IPS-NIHi7 (cell line): ENCODE measurements at regions not wholly inside any gene's neighbourhood (a gene's known extent, or its start where the extent isn't known, plus 50 kb on each side); places are given as distances from the start of the nearest gene placed in this dataset.

Source experiments
- DNase-seq: peaks from one replicate; pipeline ENCODE4 v3.0.0; 2012; ENCODE audit warnings: mixed read lengths; ENCODE audit errors: extremely low spot score

DNA sequence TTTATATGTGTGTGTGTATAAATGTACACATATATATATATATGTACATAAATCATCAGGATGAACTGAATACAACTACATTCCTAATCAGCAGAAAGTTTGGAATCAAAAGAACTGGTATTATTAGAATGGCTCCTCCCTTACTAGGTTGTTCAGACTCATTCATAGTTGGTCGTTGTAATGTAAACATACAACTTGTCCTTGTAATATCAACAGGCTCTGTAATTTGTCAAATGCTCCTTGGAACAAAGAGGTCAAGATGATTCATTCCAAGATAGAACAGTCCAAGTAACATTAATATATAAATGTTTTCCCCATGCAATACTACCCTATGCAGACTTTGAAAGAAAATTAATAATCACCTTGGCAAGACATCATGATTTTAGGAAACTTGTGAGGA, 351.4 kb upstream of the SMIM31 start:
- DNase-seq: no peak

DNA sequence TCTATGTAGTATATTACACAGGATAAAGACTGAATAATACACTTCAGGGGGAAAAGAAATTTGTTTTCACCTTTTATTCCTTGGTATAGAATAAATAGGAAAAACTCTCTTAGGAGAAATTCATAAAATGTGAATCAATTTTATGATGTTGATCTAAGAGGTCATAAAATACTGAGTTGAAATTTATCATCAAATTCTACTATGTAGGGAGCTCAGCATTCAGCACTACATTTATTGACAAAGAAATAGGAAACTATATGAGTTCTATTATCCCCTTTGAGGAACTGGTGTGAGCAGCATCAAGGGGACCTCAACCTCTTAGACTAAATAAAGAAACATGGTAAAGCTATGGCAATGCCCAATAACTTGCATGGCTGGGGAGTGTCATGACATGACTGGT, 348.2 kb upstream of the SMIM31 start:
- no peak for DNase-seq

DNA sequence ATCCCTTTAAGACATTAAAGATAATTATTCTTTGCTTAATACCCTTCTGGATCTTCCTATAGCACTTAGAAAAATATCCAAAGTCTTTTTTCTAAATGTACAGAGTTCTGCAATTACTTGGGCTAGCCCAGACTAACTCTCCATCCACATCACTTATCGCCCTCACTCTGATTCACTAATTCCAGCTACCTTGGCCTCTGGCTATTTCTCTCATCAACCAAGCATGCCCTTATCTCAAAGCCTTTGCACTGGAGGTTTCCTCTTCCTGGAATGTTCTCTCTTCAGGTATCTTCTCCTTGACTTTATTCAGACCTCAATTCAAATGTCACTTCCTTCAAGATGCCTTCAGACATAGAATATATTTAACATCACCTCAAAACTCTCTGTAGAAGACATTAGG, 345.1 kb upstream of the SMIM31 start:
- no peak for DNase-seq

DNA sequence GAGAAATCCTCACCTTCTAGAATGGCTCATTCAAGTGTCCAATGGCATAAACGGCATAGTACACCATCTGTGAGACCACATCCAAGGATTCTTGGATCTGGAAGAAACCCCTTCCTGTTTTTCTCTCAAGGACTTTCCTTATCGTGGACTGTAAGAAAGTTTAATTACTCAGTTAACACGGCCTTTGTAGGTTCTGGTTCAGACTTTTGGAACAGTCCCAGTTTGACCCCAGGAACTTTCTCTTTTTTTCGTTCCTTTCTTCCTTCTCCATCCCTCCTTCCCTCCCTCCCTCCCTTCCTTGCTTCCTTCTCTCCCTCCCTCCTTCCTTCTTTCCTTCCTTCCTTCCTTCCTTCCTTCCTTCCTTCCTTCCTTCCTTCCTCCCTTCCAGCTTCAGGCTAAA, 343.5 kb upstream of the SMIM31 start:
- DNase-seq: no peak

DNA sequence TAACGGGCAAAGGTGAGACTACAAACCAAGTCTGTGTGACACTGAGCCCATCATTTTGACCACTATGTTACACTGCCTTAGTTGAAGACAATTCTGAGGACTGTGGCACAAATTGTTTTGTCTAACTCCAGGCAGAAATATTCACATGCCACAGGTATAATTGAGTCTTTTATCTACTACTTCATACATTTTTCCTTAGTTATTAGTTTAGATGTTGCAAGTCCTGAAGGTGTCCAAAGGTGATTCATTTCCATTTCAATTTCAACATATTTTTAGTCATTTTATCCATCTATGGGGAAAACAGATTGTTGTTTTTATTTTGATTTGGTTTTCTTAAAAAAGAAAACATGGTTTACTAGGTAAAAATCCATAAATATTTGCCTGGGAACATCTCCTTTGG, 341.7 kb upstream of the SMIM31 start:
- no peak for DNase-seq

DNA sequence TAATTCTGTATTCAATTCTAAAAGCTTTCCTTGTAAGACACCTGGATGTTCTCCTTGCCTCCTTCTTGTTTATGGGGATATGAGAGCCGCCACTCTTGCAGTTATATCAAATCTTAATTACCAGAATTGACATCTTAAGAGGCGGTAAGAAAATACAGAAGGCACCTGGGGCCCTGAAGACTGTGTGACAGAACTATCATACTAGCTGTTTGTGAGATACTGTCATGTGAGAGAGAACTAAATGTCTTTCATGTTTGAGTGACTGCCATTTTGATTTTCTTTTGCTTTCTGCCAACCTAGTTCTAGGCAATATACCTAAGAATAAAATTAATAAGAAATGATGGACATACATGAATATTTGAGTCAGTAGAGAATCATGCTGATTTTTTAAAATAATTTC, 340.2 kb upstream of the SMIM31 start:
- no peak for DNase-seq

DNA sequence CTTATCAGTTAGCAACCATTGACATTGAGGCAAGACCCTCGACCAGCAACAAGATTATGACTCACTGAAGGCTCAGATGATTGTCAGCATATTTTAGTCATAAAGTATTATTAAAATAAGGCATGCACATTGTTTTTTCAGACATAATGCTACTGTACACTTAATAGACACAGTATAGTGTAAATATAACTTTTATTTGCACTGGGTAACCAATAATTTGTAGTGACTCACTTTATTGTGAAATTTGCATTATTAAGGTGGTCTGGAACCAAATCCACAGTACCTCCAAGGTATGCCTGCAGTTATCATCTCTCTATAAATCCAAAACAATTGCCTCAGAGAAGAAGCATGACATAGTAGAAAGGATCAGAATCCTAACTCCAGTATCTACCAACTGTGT, 330.1 kb upstream of the SMIM31 start:
- no peak for DNase-seq

DNA sequence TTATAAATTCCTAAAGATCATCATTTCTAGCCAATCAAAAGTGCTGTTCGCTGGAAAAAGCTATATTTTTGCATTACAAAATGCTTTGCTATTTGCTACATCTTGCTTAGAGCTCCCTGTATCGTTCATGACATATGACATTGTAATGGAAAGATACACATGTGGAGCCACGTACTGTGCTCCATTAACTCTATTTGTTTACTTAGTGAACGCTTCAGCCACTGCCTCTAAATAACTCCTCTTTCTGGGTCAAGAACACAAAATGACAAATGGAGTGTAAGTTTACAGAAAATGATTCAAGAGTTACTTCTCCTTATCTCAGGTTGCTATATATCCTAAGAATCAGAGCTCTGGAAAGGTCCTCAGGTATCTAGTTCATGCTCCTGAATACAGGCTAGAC, 329.1 kb upstream of the SMIM31 start:
- DNase-seq: no peak

DNA sequence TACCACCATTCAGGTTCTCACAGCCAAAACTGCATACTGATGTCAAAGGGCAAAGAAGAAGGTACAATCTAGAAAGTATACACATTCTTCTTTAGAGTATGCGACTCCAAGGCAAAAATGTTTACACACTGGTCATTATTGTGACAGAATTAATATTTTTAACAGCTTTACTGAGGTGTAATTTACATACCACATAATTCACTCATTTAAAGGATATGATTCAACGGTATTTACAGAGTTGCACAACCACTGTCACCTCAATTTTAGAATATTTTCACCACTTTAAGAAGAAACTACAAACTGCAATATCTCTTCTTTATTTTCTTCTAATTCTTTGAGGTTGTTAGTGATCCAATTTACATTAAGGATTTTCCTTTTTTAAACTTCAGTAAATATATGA, 325.4 kb upstream of the SMIM31 start:
- DNase-seq: no peak

DNA sequence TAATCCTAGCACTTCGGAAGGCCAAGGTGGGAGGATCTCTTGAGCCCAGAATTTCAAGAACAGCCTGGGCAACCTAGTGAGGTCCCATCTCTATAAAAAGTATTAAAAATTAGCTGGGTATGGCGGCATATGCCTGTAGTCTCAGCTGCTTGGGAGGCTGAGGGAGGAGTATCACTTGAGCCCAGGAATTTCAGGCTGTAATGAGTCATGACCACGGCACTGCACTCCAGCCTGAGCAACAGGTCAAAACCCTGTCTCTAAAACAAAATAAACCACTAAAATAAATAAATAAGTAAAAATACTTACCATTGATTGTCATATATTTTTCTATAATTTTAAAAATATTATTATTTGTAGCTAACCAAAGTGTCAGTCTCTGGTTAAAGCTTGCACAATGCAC, 315.6 kb upstream of the SMIM31 start:
- DNase-seq: no peak

DNA sequence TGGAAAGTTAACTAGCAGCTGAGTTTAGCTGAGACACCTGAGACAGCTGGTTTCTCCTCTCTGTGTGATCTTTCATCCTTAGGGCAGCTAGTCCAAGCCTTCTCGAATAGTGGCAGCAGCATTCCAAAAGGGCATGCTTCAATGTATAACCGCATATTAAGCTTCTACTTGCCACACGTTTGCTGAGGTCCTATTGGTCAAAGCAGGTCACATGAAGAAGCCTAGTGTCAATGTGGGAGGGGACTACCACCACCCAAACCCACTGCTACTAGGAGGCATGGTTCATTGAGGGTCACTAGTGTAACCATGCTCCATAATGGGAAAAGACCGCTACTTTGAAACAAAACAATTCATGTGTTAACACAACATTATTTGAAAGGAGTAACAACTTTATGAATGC, 314.9 kb upstream of the SMIM31 start:
- DNase-seq: no peak

DNA sequence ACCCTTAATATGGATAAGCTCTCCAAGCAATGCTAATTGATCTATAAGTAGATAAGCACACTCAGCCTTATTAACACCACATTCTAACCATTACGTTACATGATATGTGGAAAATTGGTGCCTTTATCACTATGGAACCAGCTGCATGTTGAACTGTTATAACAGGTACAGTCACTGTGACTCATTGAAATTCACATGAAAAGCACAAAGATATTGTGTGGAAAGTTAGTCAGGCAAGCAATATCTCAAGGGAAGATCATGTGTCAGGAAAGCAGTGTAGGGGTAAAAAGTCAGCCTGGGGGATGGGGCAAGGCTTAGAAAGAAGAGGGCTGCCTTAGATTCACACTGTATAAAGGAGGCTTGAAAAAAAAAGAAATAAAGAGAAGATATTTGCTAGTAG, 313.7 kb upstream of the SMIM31 start:
- no peak for DNase-seq

DNA sequence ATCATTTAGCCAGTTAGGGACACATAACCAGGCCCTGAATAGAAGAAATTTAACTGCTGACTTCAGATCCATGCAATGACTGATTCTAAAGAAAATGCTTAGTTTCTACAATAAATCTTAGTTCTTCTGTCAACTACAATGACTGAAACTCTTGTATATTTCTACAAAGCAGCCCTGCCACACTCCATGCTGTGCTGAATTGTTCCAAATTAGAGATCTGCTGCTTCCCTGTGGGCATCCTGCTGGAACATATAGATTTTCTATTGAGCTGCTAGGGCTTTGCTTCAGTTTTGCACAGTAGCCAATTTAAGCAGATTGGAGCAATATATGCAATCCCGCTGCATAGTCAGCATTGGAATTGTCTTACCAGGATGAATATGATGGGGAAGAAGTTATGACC, 312.8 kb upstream of the SMIM31 start:
- no peak for DNase-seq

DNA sequence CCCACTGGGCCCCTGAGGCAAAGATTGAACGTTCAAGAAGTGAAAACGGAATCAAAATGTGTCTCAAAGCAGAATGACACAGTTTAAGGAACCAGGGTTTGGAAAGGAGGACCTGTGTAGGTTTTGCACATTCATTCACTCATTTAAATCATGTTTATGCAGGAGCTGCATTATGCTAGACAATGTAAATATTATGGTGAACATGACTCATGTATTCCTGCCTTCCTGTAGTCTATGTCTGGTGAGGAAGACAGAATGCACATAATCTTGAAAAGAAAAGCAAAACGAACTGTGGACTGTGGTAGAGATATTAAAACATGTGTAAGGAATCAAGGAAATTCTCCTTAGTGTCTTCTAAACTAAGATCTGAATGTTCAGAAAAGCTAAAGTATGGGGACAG, 311.8 kb upstream of the SMIM31 start:
- DNase-seq: no peak

DNA sequence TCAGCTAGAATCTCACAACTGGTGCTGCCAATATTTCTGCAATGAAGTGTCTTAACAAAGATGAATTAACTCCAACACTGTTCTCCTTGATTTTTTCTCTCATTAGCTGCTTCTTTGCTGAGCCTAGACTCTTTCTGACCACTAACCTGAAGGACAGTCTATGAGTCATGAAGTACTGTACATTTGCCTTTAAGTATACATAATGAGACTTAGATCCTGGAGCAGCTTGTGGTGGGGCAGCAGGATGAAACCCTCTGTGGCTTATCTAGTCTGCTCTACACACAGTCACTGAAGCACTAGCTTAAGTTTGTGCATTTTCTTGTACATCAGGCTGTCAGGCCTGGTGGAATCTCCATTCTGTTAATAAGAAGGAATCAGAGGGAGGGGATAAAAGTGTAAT, 307.4 kb upstream of the SMIM31 start:
- no peak for DNase-seq

DNA sequence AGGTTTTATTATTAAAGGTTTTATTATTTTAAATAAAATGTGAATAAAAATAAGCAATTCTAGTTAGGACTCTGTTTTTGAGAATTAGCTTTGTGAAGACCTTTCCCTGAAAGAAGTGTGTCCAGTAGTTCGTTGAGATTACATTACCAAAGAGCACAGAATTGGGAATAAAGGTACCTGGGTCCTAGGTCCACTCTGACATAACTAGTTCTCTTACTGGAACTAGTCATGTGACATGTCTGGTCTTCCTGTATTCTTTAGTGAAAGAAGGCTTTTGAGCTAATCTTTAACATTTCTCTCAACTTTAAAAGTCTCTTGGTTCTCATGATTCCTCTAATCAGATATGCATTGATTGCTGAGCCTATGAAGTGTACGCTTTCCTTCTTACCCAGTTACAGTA, 292.0 kb upstream of the SMIM31 start:
- no peak for DNase-seq

DNA sequence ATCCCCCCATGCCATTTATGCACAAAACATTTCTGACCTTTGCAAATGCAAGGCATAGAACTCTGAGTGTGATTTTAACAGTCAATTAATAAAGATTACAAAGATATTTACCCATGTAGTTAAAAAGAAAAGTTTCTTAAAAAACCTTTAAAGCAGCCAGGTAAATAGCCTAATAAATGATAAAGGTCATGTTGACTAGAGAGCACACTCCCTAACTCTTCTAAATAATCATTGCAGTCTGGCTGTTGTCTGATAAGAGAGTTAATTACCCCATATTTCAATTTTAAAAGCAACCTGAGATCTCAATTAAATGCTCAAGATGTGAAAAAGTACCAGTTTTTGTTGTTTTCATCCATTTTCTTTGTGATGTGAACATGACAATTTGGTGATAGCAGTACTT, 291.5 kb upstream of the SMIM31 start:
- DNase-seq: no peak

DNA sequence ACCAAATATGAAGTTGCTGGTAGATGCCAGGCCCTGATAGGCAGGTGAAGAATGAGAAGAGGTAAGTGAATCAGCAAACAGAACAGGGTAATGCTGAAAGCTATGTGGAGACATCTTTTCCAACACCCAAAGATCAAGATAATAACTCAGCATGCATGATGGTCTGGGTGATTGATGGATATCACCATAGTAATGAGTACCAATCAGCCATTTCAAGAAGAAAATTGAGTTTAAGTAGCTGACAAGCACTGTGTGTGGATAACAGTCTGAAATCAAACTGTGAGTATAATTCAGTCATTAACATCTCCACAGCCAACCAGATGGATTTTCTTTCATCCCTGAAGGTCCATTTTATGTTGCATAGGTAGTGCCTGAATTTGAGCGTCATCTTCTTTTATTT, 289.6 kb upstream of the SMIM31 start:
- no peak for DNase-seq

DNA sequence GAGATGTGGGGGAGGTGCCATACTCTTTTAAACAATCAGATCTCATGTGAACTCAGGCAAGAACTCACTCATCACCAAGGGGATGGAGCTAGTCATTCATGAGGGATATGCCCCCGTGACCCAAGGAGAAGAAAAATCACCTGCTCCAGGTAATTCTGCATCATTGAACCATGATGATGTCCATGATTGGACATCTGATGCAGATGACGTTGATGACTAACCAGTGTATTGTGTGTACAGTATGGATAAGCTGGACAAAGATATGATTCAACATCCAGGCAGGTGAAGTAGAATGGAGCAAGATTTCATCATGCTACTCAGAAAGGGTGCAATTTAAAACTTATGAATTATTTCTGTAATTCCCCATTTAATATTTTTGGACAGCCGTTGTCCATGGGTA, 286.4 kb upstream of the SMIM31 start:
- no peak for DNase-seq

DNA sequence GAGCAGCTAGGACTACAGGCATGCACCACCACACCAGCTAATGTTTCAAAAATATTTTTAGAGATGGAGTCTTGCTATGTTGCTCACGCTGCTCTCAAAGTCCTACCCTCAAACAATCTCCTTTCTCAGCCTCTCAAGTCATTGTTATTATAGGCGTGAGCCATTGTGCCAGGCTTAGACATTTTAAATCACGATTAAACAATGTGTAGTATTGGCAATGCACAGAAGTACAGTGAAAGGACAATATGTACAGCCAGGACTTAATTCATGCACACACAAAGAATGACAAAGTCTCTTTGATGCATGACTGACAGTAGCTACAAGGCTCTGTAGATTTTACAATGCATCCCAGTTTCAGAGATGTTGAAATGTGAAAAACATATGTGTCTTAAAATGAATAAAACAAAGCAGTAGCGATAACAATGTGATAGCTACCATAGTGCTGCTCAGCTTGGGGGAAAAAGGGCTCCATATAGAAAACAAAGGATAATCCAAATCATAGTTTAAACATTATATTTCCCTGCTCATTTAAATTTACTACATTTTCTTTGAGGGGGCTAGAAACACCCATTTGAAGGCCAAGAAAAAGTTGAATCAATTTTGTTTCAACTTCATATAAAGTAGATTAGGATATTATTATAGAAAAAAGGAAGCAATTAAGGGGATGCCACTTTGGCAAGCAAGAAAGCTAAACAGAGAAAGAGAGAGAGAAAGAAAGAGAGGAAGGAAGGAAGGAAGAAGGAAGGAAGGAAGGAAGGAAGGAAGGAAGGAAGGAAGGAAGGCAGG, 272.4 kb upstream of the SMIM31 start:
- DNase-seq: no peak

DNA sequence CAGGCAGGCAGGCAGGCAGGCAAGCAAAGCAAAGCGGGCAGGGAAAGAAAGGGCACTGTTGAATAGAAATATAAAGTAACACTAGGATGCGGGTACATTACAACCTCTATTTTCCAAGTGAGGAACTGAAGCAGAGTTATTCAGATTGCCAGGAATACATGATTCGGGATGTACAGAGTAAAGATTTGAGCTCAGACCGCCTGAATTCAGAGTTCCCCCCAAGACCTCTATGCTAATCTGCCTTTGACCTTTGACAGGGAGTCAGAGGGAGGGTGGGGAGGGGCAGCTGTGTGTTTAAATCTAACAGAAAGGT, 271.9 kb upstream of the SMIM31 start:
- no peak for DNase-seq

DNA sequence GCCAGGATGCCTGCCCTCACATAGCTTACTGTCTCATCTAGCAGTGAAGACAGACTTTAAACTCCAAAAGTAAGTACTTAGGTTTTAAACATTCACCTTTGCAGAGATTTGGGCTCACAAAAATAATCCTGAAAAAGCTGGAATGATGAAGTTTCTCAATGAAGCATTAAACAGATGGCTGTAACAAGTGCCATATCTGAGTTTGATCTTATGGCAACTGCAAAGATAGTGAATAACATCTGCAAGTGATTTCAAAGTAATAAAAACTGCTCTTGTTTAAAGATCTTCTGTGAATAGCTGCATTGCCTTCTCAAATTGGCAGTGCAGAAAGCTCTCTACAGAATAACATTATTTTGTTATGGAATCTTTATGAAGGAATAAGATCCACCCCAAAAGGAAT, 271.2 kb upstream of the SMIM31 start:
- DNase-seq: no peak

DNA sequence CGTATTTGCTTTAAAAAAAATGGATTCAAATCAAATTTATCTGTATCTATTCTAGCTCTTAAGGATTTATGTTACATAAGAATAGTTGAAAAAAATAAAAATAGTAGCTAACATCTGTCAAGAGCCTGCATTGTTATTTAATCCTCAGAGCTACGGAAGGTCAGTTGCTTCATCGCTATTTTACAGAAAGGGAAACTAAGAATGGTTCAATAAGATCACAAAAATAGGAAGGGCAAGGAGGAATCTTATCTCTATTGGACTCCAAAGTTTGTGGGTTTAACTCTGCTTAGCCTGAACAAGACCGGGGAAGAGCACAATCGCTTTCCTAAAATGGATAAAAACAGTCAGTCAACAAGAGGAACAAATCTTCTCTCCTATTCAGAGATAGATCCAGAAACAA, 270.2 kb upstream of the SMIM31 start:
- no peak for DNase-seq

DNA sequence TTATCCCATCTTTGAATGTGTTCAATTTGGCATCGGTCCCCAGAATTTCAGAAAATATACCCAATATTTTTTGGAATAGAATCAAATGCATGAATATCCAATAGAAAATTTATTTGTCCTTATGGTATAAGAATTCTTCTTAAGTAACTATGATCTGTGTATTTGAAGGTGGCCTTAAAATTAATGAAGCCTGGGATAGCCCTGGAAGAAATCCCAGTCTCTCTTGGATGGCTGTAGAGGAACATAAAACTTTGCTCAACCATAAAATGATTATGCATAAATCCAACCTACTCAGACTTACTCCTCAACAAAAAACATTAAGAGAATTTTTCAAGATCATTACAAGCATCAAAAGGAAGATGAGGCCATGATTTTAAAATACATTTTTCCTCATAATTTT, 269.4 kb upstream of the SMIM31 start:
- DNase-seq: no peak

DNA sequence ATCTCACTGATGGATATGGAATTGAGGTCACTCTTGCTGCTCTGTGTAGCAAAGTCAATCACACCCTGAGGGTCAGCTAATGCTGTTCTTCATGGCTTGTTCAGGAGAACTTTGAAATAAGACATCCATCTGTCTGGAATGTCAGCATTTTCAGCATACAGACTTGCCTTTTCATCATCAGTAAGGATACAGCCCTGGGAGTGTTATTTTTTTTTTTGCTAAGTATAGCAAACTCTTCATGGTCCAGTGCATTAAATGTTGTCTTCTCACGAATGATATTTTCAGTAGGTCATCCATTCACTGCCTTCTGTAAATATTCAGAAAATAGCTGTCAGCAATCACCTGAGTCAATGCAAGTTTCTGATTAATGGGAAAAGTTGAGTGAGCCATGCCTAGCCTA, 268.8 kb upstream of the SMIM31 start:
- DNase-seq: no peak
